Activated CD4-positive, alpha-beta T cell treated with anti-CD3 and anti-CD28 coated beads, Interleukin-2, amount 10 ng/mL, durations not matched to agents 7 days and 5 days (primary cell): ENCODE measurements at regions not wholly inside any gene's neighbourhood (a gene's known extent, or its start where the extent isn't known, plus 50 kb on each side); places are given as distances from the start of the nearest gene placed in this dataset.

Experiments
- CTCF ChIA-PET: fragments of 350-600 bp; sonication (Branson Sonifier 250); formaldehyde crosslinking; loops from one replicate; lab custom pipeline; 2021; ENCODE audit warnings: antibody characterized with exemption; lab: Charles Lee
- POLR2A ChIA-PET: fragments of 350-600 bp; sonication (Branson Sonifier 250); formaldehyde crosslinking; loops from one replicate; lab custom pipeline; 2021; ENCODE audit warnings: antibody characterized with exemption; lab: Charles Lee
- DNase-seq: peaks from one replicate; pipeline ENCODE4 v3.0.0-alpha.2; 2020
- H3K27ac Mint-ChIP-seq: one replicate; pipeline ENCODE4 v1.8.0; 2021; ENCODE audit warnings: mild to moderate bottlenecking, moderate library complexity, mixed read lengths
- H3K27me3 Mint-ChIP-seq: one replicate; pipeline ENCODE4 v1.8.0; 2021; ENCODE audit warnings: mixed read lengths
- H3K36me3 Mint-ChIP-seq: one replicate; pipeline ENCODE4 v1.8.0; 2021; ENCODE audit warnings: low read depth, mixed read lengths
- H3K4me1 Mint-ChIP-seq: one replicate; pipeline ENCODE4 v1.8.0; 2021; ENCODE audit warnings: mixed read lengths
- H3K4me3 Mint-ChIP-seq: one replicate; pipeline ENCODE4 v1.8.0; 2021; ENCODE audit warnings: mild to moderate bottlenecking, moderate library complexity, mixed read lengths
- H3K9me3 Mint-ChIP-seq: one replicate; pipeline ENCODE4 v1.8.0; 2021; ENCODE audit warnings: mixed read lengths

DNA sequence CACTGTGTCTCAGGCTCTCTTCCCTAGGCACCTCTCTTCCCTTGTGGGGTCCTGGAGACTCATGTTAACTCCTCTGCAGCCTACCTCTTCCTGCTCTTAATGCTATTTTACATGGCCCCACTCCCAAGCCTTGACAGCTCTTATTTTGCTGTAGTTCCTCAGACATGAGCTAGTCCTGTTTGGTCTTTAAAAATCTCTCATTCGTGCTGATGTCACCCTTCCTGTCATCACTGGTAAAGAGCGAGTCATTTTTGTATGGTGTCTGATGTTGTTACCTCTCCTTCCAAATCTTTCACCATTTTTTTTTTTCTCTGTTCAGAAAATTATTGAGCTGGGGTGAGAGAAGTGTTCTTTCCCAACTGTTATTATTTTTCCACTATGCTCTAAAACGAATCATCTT lies 84.8 kb upstream of the ZBED5 start:
- DNase-seq = no peak
- Mint-ChIP-seq H3K4me3 (no peak overlapping the region), H3K36me3 (no peaks in the 10 kb centered on the region), H3K9me3 (no peaks in the 10 kb centered on the region), H3K27me3 (peaks cover 8% of the 10 kb centered on the region), H3K4me1 (no peaks in the 10 kb centered on the region), H3K27ac (no peak overlapping the region)
- POLR2A ChIA-PET = no interaction called here
- CTCF ChIA-PET = interaction anchor here (0.6 to 3.1 kb wide), 7 partner anchors 9 to 1183 kb away, joined by 3 to 12 read pairs (median 4); no protein-coding TSS in a partner anchor

DNA sequence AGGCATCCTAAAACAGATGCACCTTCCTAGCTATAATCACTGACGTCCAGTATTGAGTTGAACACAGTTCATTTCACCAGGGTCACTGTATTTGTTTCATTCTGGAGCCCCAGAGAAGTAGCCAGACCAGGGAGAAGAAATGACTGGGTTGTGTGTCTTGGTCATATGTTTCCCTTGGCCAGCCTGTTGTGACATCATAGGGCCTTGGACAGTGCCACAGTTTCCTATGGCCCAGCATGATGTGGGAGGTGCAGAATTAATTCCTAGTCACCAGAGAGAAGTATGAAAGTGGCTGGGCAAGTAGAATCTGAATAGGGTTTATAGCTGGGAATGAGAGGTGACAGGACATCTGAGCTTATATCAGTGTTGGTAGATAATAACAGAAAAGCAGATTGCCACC lies 84.0 kb upstream of the ZBED5 start:
- CTCF ChIA-PET = interaction anchor here (0.6 to 3.1 kb wide), 7 partner anchors 8 to 352 kb away, joined by 3 to 12 read pairs (median 3); no protein-coding TSS in a partner anchor
- H3K4me3 Mint-ChIP-seq = no peak overlapping the region

DNA sequence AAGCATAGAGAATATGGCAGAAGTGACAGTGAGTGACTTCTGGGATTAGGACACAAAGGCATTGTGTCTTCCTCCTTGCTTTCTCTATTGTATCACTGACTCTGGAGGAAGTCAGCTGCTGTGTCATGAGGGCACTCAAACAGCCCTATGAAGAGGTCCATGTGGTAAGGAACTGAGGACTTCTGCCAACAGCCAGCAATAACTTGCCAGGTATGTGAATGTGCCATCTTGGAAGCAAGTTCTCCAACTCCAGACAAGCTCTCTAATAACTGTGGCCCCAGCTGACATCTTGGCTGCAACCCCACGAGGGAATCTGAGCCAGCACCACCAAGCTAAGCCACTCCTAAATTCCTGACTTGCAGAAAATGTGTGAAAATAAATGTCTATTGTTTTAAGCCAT lies 83.6 kb upstream of the ZBED5 start:
- ChIA-PET POLR2A (no interaction called here), CTCF (interaction anchor here (0.6 to 3.1 kb wide), 5 partner anchors 8 to 186 kb away, joined by 3 to 12 read pairs (median 3); no protein-coding TSS in a partner anchor)
- H3K27me3 Mint-ChIP-seq = peaks cover 3% of the 10 kb centered on the region
- H3K36me3 Mint-ChIP-seq = no peaks in the 10 kb centered on the region
- H3K4me3 Mint-ChIP-seq = no peak overlapping the region
- DNase-seq = no peak
- no peaks in the 10 kb centered on the region for H3K4me1 Mint-ChIP-seq
- H3K9me3 Mint-ChIP-seq = no peaks in the 10 kb centered on the region
- no peak overlapping the region for H3K27ac Mint-ChIP-seq

More for the DNA sequence above, 84.0 kb upstream of the ZBED5 start:
- Mint-ChIP-seq H3K36me3 (no peaks in the 10 kb centered on the region), H3K9me3 (no peaks in the 10 kb centered on the region), H3K27ac (no peak overlapping the region), H3K4me1 (no peaks in the 10 kb centered on the region), H3K27me3 (peaks cover 6% of the 10 kb centered on the region)
- POLR2A ChIA-PET = no interaction called here
- no peak for DNase-seq

DNA sequence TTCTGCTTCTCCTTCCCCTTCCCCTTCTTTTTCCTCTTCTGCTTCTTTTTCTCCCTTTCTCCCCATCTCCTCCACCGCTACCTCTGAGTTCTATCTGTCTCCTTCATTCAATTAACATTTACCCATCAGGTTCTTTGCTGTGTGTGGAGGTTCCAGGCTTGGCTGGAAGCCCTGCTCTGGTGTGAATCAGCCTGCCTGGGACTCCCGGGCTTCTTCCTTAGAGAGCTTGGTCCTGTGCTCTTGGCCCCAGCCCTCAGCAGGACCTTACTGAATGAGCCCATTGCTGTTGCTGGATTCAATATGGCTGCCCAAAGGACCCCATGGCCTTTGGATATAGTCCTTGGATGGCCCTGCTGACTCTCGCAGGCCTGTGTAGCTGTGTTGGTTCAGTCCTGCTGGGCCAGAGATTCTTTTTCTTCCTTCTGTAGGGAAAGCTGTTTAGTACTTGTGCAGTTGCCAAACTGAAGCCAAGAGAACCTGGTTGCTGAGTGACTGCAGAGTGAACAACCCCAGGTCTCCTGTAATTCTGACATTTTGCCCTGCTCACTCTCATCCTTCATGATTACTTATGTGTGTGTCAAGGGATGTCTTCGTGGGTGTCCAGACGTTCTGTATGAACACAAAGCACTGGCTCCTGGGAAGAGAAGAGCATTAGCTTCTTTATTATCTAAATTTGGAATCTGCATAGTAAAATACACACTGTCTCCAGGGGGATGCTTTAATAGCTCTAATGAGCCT lies 81.0 kb upstream of the ZBED5 start:
- H3K27ac Mint-ChIP-seq = no peak overlapping the region
- H3K4me3 Mint-ChIP-seq = no peak overlapping the region
- POLR2A ChIA-PET = no interaction called here
- CTCF ChIA-PET = no interaction called here
- H3K4me1 Mint-ChIP-seq = peaks cover 7% of the 10 kb centered on the region
- DNase-seq = no peak
- peaks cover 9% of the 10 kb centered on the region for H3K27me3 Mint-ChIP-seq
- H3K36me3 Mint-ChIP-seq = no peaks in the 10 kb centered on the region
- no peaks in the 10 kb centered on the region for H3K9me3 Mint-ChIP-seq

DNA sequence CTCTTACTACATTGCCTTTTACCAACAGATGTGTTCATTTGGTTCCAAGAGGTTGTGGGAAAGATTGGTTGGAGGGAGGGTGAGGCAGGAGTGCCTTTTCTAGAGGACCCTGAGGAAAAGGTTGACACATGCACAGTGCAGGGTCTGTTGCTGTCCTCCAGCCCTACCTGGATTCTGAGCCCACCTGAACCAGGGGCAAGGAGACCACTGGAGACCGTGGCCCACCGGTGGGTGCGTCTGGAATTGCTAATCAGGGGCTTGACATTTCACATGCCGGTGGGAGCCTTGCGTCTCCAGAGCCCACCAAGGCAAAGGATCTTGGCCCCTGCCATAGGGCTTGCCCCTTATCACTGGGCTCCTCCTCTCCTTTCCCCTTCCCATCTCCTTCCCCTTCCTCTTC lies 80.4 kb upstream of the ZBED5 start:
- Mint-ChIP-seq H3K4me3 (no peak overlapping the region), H3K9me3 (no peaks in the 10 kb centered on the region), H3K36me3 (no peaks in the 10 kb centered on the region), H3K27ac (no peak overlapping the region), H3K4me1 (peaks cover 12% of the 10 kb centered on the region), H3K27me3 (peaks cover 15% of the 10 kb centered on the region)
- ChIA-PET POLR2A (no interaction called here), CTCF (no interaction called here)
- DNase-seq = no peak

DNA sequence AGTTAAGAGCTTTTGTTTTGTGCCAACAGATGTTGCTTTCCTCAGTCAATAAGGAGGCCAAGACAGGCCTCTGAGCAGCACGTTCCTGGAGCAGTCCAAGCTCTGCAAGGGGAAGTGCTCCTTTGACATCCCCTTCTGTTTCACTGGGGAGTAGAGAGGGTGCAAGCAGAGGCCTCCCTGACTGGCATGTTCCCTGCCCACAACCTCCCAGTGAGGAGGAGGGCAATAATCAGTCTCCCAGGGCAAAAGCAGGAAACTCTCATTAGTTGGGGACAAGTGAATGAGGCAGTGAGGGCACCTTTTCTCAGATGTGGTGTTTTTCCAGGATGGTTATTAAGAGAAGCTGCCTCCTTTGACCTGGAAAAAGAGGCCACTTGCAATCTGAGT lies 79.5 kb upstream of the ZBED5 start:
- Mint-ChIP-seq H3K4me1 (peaks cover 14% of the 10 kb centered on the region), H3K27ac (no peak overlapping the region), H3K27me3 (peaks cover 23% of the 10 kb centered on the region), H3K36me3 (no peaks in the 10 kb centered on the region), H3K9me3 (no peaks in the 10 kb centered on the region), H3K4me3 (no peak overlapping the region)
- CTCF ChIA-PET = interaction anchor here (0.9 to 1.1 kb wide), 3 partner anchors 16 to 100 kb away, joined by 4 to 8 read pairs (median 4); no protein-coding TSS in a partner anchor
- POLR2A ChIA-PET = no interaction called here
- DNase-seq = no peak

DNA sequence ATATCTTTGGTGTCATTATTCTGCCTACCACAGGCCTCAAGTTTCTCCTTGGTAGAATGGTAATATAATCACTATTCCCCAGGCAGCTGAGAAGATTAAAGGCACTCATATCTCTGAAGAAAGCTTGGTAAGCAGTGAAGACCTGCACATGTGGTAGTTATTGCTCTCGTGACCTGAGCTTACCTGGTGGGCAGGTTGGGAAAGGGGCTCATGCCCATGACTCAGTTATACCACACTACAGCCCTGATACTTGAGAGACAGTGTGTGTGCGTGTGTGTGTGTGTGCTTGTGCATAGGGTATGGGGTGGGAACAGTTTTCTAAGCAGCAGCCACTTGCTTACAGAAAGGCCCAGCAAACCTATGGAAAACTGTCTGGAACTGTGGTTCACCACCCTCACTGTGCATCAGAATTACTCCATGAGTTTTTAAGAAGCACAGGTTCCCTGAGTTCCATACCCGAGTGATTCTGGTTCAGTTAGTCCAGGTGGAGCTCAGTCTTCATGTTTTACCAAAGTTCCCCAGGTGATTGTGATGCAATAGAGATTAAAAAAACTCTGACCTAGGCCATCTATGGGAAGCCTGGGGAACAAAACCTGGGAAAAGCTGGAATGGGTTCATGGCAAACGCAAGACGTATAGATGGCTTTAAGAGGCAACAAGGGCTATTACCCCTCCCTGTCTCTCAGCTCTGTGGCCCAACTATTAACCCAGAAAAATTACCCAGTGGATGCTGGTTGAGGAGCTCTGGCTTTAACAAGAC lies 79.0 kb upstream of the ZBED5 start:
- Mint-ChIP-seq H3K4me3 (no peak overlapping the region), H3K27ac (no peak overlapping the region), H3K4me1 (peaks cover 14% of the 10 kb centered on the region), H3K9me3 (no peaks in the 10 kb centered on the region), H3K36me3 (no peaks in the 10 kb centered on the region), H3K27me3 (peaks cover 28% of the 10 kb centered on the region)
- no peak for DNase-seq
- POLR2A ChIA-PET = no interaction called here
- CTCF ChIA-PET = interaction anchor here (0.9 to 1.1 kb wide), 3 partner anchors 16 to 101 kb away, joined by 4 to 8 read pairs (median 4); no protein-coding TSS in a partner anchor

DNA sequence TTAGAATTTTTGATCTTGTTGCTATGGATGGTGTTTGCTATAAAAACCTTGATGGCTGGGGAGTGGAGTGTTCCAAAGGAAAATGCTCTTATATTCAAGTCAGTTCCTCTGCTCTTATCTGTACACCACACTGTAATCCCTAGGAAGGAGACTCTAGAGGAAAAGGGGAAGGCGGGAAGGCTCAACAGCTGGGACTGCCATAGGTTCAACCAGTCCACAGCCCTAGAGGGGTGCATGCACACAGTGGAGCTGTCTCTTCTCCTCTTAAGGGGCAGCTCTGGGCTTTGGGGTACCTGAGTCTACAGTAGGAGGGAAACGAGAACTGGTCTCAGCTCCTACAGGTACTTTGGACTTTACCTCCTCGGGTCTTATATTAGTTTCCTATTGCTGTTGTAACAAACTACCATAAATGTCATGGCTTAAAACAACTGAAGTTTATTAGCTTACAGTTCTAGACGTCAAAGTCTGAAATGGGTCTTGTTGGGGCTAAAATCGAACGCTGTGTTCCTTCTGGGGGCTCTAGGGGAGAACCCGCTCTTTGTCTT lies 77.2 kb upstream of the ZBED5 start:
- no peak for DNase-seq
- H3K36me3 Mint-ChIP-seq = no peaks in the 10 kb centered on the region
- POLR2A ChIA-PET = no interaction called here
- H3K9me3 Mint-ChIP-seq = no peaks in the 10 kb centered on the region
- no peak overlapping the region for H3K4me3 Mint-ChIP-seq
- H3K27me3 Mint-ChIP-seq = peaks cover 39% of the 10 kb centered on the region
- peaks cover 22% of the 10 kb centered on the region for H3K4me1 Mint-ChIP-seq
- CTCF ChIA-PET = interaction anchor here (0.7 to 2.3 kb wide), 4 partner anchors 21 to 86 kb away, joined by 4 to 12 read pairs (median 4); no protein-coding TSS in a partner anchor
- H3K27ac Mint-ChIP-seq = no peak overlapping the region

DNA sequence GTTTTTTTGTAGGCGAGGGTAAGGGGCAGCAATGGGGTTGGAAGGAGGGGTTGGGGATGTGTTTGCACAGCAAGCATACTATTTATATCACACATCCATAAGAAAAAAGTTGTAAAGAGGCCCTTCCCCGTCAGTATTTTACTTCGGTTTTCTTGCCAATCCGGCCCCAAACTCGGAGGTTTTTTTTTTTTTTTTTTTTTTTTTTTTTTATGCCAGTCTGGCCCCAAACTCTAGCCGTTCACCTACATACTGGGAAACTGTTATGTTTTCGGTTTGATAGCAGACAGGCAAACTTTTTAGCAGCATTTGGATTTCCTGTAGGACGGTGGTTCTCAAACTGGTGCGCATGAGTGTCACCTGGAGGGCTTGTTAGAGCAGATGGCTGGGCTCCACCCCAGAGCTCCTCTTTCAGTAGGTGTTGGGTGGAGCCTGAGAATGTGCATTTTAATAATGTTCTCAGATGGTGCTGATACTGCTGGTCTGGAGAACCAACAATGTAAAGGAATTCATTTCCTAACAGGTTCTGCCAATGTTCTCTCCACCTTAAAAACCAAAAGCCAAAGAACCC lies 76.5 kb upstream of the ZBED5 start:
- H3K4me3 Mint-ChIP-seq = peak overlapping the region; percentile 73
- ChIA-PET POLR2A (no interaction called here), CTCF (interaction anchor here (0.5 to 2.3 kb wide), 17 partner anchors 8 to 212 kb away, joined by 3 to 12 read pairs (median 4); no protein-coding TSS in a partner anchor)
- peaks cover 46% of the 10 kb centered on the region for H3K27me3 Mint-ChIP-seq
- no peaks in the 10 kb centered on the region for H3K36me3 Mint-ChIP-seq
- DNase-seq = no peak
- H3K4me1 Mint-ChIP-seq = peaks cover 22% of the 10 kb centered on the region
- H3K27ac Mint-ChIP-seq = no peak overlapping the region
- no peaks in the 10 kb centered on the region for H3K9me3 Mint-ChIP-seq

DNA sequence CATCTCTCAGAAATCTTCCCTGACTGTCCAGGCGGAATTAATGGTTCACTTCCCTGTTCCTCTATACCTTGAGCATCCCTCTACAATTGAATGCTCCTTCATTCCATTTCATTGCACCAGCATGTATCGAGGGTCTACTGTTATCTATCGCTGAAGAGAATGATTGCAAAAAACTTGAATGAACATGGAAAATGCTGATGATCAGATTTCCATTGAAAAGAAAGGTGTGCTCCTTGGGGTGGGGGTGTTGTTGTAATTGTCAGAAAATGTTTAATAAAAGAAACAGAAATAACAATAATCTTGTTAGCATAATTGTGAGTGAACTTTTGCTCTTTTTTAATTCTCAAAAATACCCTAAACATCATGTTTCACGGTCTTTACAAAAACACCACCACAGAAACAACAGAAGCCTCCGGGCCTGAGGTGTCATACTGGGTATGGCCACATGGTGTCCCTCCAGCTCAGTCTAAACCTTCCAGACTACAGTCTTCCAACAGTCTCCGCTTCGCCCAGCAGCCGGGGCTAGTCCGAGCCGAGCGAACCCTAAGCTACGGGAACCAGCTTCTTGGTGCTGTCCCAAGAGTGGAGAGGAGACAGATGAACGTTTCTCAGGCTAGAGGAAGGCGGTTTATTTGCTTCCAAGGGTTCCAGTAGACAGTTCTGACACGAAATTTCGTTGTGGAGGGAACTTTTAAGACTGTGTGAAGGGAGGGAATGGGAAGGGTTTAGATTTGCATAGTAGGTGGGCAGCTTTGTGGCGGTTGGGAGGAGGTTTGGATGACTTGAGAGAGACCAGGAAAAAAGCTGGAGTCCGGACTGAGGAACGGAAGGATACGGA lies 75.8 kb upstream of the ZBED5 start:
- peak overlapping the region; percentile 73 for H3K4me3 Mint-ChIP-seq
- DNase-seq = peak; percentile 81
- H3K36me3 Mint-ChIP-seq = no peaks in the 10 kb centered on the region
- ChIA-PET CTCF (interaction anchor here (0.5 to 2.3 kb wide), 16 partner anchors 8 to 213 kb away, joined by 3 to 12 read pairs (median 4); no protein-coding TSS in a partner anchor), POLR2A (interaction anchor here (0.9 kb wide), 1 partner anchor 125 kb away, joined by 3 read pairs; the partner anchor contains the start of gene EIF4G2)
- peaks cover 22% of the 10 kb centered on the region for H3K4me1 Mint-ChIP-seq
- peaks cover 53% of the 10 kb centered on the region for H3K27me3 Mint-ChIP-seq
- peak overlapping the region; percentile 6 for H3K27ac Mint-ChIP-seq
- no peaks in the 10 kb centered on the region for H3K9me3 Mint-ChIP-seq

DNA sequence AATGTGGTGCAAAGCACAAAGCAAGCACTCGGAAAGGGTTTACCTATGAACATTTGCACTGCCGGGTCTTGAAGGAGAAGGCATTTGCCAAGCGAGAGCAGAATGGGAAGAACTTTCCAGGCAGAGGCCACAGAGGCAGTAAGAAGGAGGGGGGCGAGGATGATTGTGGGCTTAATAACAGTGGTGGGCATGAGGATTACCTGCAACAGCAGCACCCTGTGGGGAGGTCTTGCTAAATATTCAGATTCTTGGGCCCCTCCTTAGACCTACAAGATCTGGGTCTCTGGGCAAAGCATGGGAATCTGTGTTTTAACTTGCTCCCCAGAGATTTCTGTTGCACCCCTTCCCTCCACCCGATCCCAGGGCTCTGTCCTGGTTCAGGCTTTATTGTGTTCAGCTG lies 75.1 kb upstream of the ZBED5 start:
- Mint-ChIP-seq H3K27me3 (peaks cover 56% of the 10 kb centered on the region), H3K36me3 (no peaks in the 10 kb centered on the region)
- POLR2A ChIA-PET = no interaction called here

More for the DNA sequence above, 75.1 kb upstream of the ZBED5 start:
- DNase-seq = no peak
- Mint-ChIP-seq H3K4me1 (peaks cover 22% of the 10 kb centered on the region), H3K4me3 (no peak overlapping the region), H3K9me3 (no peaks in the 10 kb centered on the region), H3K27ac (no peak overlapping the region)
- CTCF ChIA-PET = interaction anchor here (1.6 kb wide), 1 partner anchor 140 kb away, joined by 3 read pairs; no protein-coding TSS in a partner anchor
